Calu3 (cell line): ENCODE measurements at regions not wholly inside any gene's neighbourhood (a gene's known extent, or its start where the extent isn't known, plus 50 kb on each side); places are given as distances from the start of the nearest gene placed in this dataset.

Experiments used
- BruUV-seq: library from RNA; stranded (reverse); fragments of 400-500 nt; replicated peaks from 2 replicates; lab custom pipeline; 2021; lab: Mats Ljungman, UMichigan
- CTCF ChIA-PET: fragments of 300-600 bp; sonication (Branson Sonifier 250); formaldehyde crosslinking; loops from one replicate; lab custom pipeline; 2022; ENCODE audit warnings: antibody characterized with exemption; lab: Charles Lee
- DNase-seq: peaks from one replicate; pipeline ENCODE4 v3.0.0; 2022
- H3K27ac Mint-ChIP-seq: one replicate; pipeline ENCODE4 v1.8.0; 2022; ENCODE audit warnings: mixed read lengths; ENCODE audit not compliant: unreplicated experiment
- H3K27me3 Mint-ChIP-seq: one replicate; pipeline ENCODE4 v1.8.0; 2022; ENCODE audit warnings: mixed read lengths; ENCODE audit not compliant: unreplicated experiment
- H3K36me3 Mint-ChIP-seq: one replicate; pipeline ENCODE4 v1.8.0; 2022; ENCODE audit warnings: mild to moderate bottlenecking, moderate library complexity, mixed read lengths; ENCODE audit not compliant: insufficient read depth, unreplicated experiment
- H3K4me1 Mint-ChIP-seq: one replicate; pipeline ENCODE4 v1.8.0; 2022; ENCODE audit warnings: mild to moderate bottlenecking, low read depth, mixed read lengths; ENCODE audit not compliant: unreplicated experiment
- H3K4me3 Mint-ChIP-seq: one replicate; pipeline ENCODE4 v1.8.0; 2022; ENCODE audit warnings: mild to moderate bottlenecking, low read depth, moderate library complexity, mixed read lengths; ENCODE audit not compliant: unreplicated experiment
- H3K9me3 Mint-ChIP-seq: one replicate; pipeline ENCODE4 v1.8.0; 2022; ENCODE audit warnings: low read depth, mixed read lengths; ENCODE audit not compliant: unreplicated experiment
- CTCF ChIP-seq: fragments of 200-600 bp; IDR thresholded peaks from one replicate; pipeline ENCODE4 v1.8.0; 2022; ENCODE audit warnings: antibody characterized with exemption; ENCODE audit not compliant: unreplicated experiment
- intact Hi-C: fragments of 100-400 bp; cut with micrococcal nuclease; formaldehyde crosslinking; loops from one replicate; pipeline ENCODE4 v1.10.0; 2022; ENCODE audit not compliant: unreplicated experiment

DNA sequence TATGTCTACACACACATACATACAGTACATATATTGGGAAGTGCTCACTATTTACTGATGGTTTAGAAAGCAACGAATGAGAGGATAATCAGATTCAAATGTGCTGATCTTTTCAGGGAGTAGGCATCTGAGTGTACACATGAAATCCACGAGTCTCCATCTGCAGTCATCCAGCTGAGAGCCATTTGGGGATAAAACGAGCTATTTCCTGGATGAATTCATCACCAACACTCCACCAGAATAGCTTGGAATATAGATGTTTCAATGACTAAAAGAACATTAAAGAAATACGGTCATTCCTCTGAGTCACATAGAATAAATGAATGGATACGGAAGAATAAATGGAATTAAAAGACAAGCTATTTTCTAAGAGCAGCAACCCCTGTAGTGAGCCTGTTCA, 721.6 kb upstream of the ARGLU1 start:
- no peaks in the 10 kb centered on the region for H3K36me3 Mint-ChIP-seq
- intact Hi-C loops, result no loop called here
- no peak overlapping the region for H3K27ac Mint-ChIP-seq
- no TSS peak for BruUV-seq
- H3K9me3 Mint-ChIP-seq, result no peaks in the 10 kb centered on the region
- no peak overlapping the region for H3K4me3 Mint-ChIP-seq
- no peak for DNase-seq
- no peak for TF ChIP-seq CTCF
- H3K4me1 Mint-ChIP-seq, result no peaks in the 10 kb centered on the region
- H3K27me3 Mint-ChIP-seq, result no peaks in the 10 kb centered on the region
- CTCF ChIA-PET, result no interaction called here

DNA sequence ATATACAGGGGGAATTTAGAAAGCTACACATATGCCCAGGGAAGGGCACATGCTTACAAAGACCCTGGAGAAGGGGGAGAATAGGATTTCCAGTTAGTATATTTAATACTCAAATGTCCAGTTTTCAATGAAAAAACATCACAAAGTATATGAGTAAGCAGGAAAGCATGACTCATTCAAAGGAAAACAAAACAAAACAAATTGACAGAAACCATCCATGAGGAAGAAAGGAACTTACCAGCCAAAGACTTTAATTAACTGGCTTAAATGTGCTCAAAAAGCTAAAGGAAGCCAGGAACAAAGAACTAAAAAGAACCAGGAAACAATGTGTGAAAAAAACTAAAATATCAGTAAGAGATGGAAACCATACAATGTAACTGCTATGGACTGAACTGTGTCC, 716.2 kb upstream of the ARGLU1 start:
- H3K4me3 Mint-ChIP-seq, result no peak overlapping the region
- DNase-seq, result no peak
- BruUV-seq, result no TSS peak

DNA sequence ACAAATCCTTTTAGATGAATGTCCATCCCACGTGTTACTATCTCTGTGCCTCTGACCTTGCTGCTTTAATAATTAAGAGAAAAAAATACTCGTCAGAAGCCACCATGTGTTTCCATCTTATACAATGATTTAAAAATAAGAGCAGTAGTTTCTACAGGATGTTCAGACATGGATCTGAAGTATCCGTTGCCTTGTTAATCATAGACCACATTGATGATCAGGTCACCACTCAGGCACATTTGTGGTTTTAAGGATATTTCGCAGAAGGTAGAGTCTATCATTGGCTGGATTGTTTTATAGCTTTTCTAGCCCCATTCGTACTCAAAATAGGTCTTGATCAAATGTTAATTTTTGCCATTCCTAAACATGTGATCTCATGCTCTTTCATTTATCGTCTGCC, 710.0 kb upstream of the ARGLU1 start:
- intact Hi-C loops, result no loop called here
- CTCF ChIA-PET, result no interaction called here
- no peaks in the 10 kb centered on the region for H3K36me3 Mint-ChIP-seq
- no peak for DNase-seq
- TF ChIP-seq CTCF, result no peak
- no TSS peak for BruUV-seq
- H3K9me3 Mint-ChIP-seq, result peaks cover 5% of the 10 kb centered on the region
- H3K27ac Mint-ChIP-seq, result no peak overlapping the region
- H3K4me1 Mint-ChIP-seq, result no peaks in the 10 kb centered on the region
- H3K27me3 Mint-ChIP-seq, result no peaks in the 10 kb centered on the region
- H3K4me3 Mint-ChIP-seq, result no peak overlapping the region

More for the DNA sequence above, 716.2 kb upstream of the ARGLU1 start:
- intact Hi-C loops, result no loop called here
- Mint-ChIP-seq H3K27ac (no peak overlapping the region), H3K4me1 (no peaks in the 10 kb centered on the region), H3K9me3 (peaks cover 5% of the 10 kb centered on the region), H3K27me3 (no peaks in the 10 kb centered on the region), H3K36me3 (no peaks in the 10 kb centered on the region)
- CTCF ChIA-PET, result no interaction called here
- TF ChIP-seq CTCF, result no peak

DNA sequence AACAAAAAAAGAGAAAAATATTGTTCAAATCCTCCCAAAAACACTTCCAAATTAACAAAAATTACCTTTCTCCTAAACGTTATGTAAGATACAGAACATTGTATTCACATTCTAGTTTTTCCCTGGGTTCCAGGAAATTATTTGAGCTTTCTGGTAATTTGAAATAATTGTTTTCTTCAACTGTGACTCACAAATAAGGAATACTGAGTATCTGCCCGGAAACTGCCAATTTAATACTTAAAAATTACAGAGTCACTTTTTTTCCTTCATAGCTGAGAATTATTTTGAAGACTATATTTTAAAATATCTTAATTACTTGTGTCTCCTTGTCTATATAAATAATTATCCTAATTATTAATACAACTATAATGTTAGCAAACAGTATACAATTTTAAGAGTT, 709.0 kb upstream of the ARGLU1 start:
- H3K4me3 Mint-ChIP-seq, result no peak overlapping the region

More for the DNA sequence above, 709.0 kb upstream of the ARGLU1 start:
- no peaks in the 10 kb centered on the region for H3K36me3 Mint-ChIP-seq
- H3K4me1 Mint-ChIP-seq, result no peaks in the 10 kb centered on the region
- BruUV-seq, result no TSS peak
- H3K27ac Mint-ChIP-seq, result no peak overlapping the region
- no peak for DNase-seq
- intact Hi-C loops, result no loop called here
- CTCF ChIA-PET, result no interaction called here
- no peaks in the 10 kb centered on the region for H3K27me3 Mint-ChIP-seq
- peaks cover 5% of the 10 kb centered on the region for H3K9me3 Mint-ChIP-seq
- TF ChIP-seq CTCF, result no peak
